ENCODE measurements at regions not wholly inside any gene's neighbourhood (a gene's known extent, or its start where the extent isn't known, plus 50 kb on each side); places are given as distances from the start of the nearest gene placed in this dataset.

- no peak for TF ChIP-seq EZH2 (IDR thresholded peaks at IDR 0.05; ENCODE audit: insufficient read depth, low read length)
- no peak for TF ChIP-seq CTCF (IDR thresholded peaks at IDR 0.05; ENCODE audit: insufficient read depth, low read depth, low read length)
These were observed 286.4 kb downstream of the ARHGAP12 start for GRCh38 chr10:31642281-31642680.

Data from astrocyte (in vitro differentiated cells and primary cell).